PC-9 (cell line): ENCODE measurements at regions not wholly inside any gene's neighbourhood (a gene's known extent, or its start where the extent isn't known, plus 50 kb on each side); places are given as distances from the start of the nearest gene placed in this dataset.

Experiments
- EZH2 ChIP-seq: fragments of 200-600 bp; sonication (generic); IDR thresholded peaks from 2 replicates; pipeline ENCODE4 v1.8.0; 2017; ENCODE audit warnings: antibody characterized with exemption, low read depth
- TF ChIP-seq, protein P1 (sequence below): fragments of 200-600 bp; sonication (generic); conservative IDR thresholded peaks from 2 replicates; pipeline ENCODE4 v1.6.1; 2017; ENCODE audit warnings: mixed run types, antibody characterized with exemption, mild to moderate bottlenecking, moderate library complexity

DNA sequence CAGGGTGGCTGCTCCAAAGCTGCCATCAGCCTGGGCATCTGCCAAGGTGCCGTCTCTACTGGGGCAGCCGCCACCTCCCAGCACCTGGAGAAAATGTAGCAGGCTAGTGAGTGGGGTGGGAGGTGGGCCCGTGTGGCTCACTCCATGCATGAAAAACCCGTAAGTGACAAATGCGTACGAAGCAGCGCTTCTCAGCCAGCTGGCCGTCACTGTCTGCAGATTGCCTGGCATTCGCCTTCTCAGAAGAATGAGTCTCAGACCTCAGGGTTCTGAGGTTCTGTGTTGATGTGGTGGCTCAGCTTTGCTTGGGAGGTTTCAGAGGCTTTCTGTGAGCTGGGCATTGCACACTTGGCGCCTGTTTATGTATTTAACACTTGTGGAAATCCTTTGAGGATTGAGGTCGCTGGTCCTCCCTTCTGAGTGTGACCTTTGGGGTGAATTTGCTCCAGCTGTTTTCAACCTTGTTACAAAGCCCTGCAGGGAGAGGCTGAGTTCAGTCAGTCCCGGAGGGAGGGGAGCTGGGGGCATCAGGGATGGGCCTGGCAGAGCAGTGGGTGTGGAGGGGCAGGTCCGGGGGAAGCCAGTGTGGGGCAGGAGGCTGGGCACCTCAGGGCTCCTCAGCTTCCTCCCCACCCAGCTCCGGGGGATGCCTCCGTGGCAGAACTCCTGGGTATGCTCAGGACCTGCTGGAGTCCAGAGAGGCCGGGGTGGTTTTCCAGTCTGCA is 977.0 kb downstream of the TBC1D22A start:
- TF ChIP-seq, protein P1, sequence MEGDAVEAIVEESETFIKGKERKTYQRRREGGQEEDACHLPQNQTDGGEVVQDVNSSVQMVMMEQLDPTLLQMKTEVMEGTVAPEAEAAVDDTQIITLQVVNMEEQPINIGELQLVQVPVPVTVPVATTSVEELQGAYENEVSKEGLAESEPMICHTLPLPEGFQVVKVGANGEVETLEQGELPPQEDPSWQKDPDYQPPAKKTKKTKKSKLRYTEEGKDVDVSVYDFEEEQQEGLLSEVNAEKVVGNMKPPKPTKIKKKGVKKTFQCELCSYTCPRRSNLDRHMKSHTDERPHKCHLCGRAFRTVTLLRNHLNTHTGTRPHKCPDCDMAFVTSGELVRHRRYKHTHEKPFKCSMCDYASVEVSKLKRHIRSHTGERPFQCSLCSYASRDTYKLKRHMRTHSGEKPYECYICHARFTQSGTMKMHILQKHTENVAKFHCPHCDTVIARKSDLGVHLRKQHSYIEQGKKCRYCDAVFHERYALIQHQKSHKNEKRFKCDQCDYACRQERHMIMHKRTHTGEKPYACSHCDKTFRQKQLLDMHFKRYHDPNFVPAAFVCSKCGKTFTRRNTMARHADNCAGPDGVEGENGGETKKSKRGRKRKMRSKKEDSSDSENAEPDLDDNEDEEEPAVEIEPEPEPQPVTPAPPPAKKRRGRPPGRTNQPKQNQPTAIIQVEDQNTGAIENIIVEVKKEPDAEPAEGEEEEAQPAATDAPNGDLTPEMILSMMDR, result no peak
- TF ChIP-seq EZH2, result no peak
